ENCODE measurements at regions not wholly inside any gene's neighbourhood (a gene's known extent, or its start where the extent isn't known, plus 50 kb on each side); places are given as distances from the start of the nearest gene placed in this dataset.
"Not testable (repeated sequence)": the region's sequence is repeated elsewhere in the genome, so short reads cannot be mapped to it uniquely, and the experiment has no call there.

- no peak for DNase-seq
Measured at GRCh38 chr9:75551861-75552260, 338.6 kb upstream of the PCSK5 start.

- no peak for DNase-seq
Measured at GRCh38 chr9:75552941-75553340, 337.5 kb upstream of the PCSK5 start.

DNA sequence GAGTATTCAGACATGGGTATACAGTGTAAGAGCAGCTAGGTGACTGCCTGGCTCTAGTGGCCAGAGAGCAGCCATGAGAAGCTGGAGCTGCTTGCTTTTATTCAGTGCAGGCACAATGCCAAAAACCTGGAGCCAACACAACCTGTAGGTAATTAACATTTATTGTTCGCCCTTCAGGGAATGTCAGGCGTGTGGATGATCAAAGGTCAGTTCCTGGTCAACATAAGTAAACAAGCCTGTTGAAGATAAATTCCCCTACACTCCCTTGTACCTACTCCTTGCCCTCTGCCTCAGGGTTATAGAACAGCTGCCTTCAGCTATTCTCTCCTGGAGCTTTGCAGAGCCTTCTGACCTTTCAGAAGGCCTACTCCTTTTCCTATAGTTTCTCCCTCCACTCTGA, 323.7 kb upstream of the PCSK5 start:
- not testable (repeated sequence) for DNase-seq

DNA sequence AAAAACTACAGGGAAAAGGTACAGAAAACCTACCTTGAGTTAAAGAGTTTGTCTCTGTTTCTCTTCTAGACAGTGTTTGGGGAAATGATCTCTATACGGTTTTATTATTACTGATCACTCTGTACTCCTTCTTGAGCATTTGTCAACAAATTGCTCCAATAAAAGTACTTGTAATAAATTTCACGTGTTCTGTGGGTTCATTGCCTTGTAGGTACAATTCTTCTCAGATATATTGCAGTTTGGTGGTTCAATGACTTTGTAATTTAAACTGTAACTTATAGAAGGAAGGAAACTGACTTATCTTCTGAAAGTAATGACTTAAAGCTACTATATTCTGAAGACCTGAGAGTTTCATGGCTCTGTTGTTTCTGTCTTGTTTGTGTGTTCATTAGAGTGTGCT, 319.9 kb upstream of the PCSK5 start:
- no peak for DNase-seq

GRCh38 chr9:75574569-75574968, 315.9 kb upstream of the PCSK5 start:
- DNase-seq, result no peak

- no peak for DNase-seq
Measured at GRCh38 chr9:75582870-75583269, 307.6 kb upstream of the PCSK5 start.

DNA sequence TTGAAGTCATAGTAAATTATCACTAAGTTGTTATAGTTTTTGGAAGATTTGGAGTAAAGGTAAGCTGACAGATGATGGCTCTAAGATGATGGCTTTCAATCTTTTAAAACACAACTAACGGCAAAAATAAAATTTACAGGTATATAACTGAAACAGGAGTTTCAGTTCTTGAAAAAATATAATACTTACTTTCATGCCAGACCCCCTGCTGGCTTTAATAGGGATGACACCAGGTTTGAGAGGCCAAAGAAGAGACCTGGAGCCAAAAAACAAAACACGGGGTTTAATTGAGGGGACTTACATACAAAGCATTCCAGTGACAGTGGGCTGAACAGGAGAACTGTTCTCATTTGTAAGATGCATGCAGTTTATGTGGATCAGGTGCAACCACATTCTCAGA, 301.7 kb upstream of the PCSK5 start:
- no peak for DNase-seq

DNA sequence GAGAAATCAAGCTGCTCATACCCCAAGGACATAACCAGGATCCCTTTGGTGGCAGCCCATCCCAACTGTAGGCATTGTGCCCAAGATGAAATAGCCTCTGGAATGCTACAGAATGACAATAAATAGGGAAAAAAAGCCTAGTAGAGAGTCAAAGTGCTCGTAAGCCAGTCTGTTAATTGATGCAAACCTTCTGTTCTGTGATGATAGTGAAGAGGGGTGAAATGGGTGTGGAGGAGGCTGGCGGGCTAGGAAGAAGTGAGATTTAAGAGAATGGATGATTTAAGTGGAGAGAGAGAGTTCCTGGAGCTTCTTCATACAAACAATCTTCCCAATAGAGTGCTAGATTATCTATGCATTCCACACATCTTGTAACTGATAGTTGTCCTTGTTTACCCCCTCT, 301.0 kb upstream of the PCSK5 start:
- no peak for DNase-seq

DNA sequence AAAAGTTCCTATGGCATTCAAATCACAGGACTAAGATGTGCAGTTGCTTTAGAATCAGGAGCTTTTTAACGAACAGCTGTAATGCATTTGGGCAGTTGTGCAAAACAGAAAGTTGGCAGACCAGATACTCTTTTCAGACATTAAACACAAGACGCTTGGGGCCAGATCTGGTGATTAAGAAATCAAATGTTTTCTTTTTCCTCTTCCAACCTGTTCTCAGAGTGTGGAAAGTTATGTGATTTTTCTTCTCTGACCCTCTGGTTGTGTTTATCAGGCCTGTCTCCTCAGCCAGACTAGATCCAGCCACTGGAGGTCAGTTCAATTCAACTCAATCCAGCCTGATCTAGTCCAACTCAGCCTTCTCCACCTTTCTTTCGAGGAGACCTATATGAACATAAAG, 298.5 kb upstream of the PCSK5 start:
- no peak for DNase-seq

- no peak for DNase-seq
Measured at GRCh38 chr9:75592586-75592985, 297.9 kb upstream of the PCSK5 start.

GRCh38 chr9:75593920-75594319, 296.6 kb upstream of the PCSK5 start:
- DNase-seq, result no peak

GRCh38 chr9:75599126-75599525, 291.3 kb upstream of the PCSK5 start:
- no peak for DNase-seq

GRCh38 chr9:75601280-75601679, 289.2 kb upstream of the PCSK5 start:
- no peak for DNase-seq

GRCh38 chr9:75602060-75602459, 288.4 kb upstream of the PCSK5 start:
- no peak for DNase-seq

- no peak for DNase-seq
Measured at GRCh38 chr9:75604661-75605060, 285.8 kb upstream of the PCSK5 start.

DNA sequence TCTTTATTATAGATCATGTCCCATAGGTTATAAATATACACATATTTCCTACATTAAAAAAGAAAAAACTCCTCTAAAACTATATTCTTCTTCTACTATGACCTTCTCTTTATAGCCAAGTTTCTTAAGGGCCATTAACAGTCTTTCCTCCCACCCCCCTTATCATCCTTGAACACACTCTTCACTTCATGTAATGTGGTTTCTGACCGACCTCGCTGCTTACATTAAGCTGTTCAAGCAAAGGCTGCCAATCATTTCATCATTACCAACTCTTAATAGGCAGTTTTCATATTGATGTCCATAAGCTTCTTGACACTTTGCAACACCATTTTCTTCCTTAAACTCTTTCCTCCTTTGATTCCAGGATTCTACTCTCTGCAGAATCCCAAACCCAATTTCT, 283.0 kb upstream of the PCSK5 start:
- DNase-seq, result no peak

DNA sequence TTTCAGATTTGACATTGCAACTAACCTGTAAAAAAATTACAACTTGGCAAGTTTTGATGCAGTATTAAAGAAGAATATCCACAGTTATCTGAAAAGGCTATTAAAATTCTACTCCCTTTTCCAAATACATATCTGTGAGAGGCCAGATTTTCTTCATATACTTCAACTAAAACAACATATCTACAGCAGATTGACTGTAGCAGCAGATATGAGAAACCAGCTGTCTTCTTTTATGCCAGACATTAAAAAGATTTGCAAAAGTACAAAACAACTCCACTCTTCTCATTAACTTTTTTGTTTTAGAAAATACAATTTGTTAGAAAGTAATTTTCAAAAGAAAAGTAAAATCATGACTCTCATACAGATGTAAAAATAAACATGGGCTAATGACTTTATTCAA, 281.1 kb upstream of the PCSK5 start:
- DNase-seq, result no peak

DNA sequence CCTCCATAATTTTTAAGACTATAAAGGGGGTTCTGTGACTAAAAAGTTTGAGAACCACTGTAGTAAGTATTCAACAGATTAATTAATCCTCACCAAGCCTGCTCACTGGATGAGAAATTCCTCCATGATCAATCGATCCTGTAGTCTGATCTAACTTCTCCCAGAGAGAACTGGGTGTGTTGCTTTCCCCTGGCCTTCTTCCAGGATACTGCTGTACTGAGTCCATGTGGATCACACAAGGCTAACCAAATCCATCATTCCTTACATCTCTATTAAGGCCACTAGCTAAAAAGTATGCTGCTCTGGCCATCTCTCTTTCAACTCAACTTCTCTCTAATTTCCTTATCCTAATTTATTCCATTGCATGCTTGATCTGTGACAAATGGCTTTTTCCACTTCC, 280.2 kb upstream of the PCSK5 start:
- no peak for DNase-seq

DNA sequence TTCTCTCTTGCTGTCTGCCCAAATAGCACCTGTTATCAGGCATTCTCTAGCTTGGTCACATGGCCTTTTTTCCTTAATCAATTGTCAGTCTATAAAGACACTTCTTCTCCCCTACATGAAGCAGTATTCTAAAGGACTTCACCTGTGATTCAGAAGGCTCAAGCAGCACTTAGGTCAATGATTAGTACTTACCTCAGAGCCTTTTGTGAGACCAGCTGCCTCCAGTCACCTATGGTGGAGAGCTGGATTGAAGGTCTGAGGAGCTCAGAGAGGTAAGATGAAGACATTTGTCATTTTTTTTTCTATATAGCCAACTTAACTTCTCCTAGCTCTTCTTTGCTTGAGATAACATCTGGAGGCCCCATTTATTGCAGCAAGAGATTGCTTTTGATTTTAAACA, 278.3 kb upstream of the PCSK5 start:
- DNase-seq, result no peak

DNA sequence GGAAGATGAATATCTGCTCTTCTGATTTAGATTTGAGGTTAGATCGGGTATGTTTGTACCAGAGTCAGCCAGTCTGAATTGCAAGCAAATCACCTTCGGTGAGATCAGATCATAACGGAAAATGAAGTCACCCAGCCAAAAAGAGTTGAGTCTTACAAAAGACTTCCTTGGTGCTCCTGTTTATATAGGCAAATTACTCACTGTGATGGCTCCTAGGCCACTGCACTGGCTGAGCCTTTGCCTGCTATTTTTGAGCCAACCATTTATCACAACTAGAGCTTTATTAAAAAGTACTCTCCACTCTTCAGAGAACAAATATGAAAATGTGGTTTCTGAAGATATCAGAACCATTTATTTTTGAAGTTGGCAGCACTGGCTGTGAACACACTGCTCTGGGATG, 277.7 kb upstream of the PCSK5 start:
- no peak for DNase-seq

DNA sequence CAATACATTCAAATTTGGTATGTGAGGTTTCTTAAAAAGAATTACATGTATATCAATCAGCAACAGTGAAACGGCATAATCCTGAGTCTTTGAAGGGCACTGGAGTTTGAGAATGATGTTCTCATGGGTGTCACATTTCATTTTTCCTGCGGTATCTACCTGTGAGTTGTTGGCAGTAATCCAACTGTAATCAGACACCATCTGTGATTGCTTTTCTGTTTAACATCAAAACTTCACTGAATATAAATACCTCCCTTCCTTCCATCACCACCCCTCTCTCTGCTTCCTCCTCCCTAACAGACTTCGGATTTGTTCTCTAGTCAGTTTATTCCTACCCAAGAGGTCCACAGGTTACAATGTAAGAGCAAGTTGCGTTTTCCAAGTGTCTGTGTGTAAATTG, 275.2 kb upstream of the PCSK5 start:
- DNase-seq, result no peak

GRCh38 chr9:75616052-75616451, 274.4 kb upstream of the PCSK5 start:
- no peak for DNase-seq

GRCh38 chr9:75616841-75617566, 273.5 kb upstream of the PCSK5 start:
- no peak for DNase-seq

DNA sequence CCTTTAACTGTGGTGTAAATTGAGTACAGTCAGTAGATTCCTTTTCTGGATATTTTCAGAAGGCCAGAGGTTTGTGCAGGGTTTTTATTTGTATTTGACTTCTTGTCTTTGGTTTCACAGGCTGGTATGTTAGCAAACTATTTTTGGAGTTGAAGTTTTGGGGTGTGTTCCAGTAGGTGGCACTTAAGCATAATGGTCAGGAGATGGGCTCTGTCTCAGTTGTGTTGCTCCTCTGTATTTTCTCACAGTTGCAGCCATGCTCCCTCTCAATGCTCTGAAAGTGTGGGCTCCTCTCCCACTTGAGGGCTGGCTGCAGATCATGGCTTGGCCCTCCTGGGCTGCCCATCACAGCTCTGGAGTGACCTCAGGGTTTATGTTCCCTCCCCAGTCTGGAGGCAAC, 267.0 kb upstream of the PCSK5 start:
- no peak for DNase-seq

GRCh38 chr9:75624998-75625397, 265.5 kb upstream of the PCSK5 start:
- DNase-seq, result no peak

- no peak for DNase-seq
Measured at GRCh38 chr9:75626860-75627259, 263.6 kb upstream of the PCSK5 start.

Measured in GDM1 (cell line).